HCT116 (cell line): ENCODE measurements at regions not wholly inside any gene's neighbourhood (a gene's known extent, or its start where the extent isn't known, plus 50 kb on each side); places are given as distances from the start of the nearest gene placed in this dataset.

Source experiments
- ATAC-seq: fragments of 200-7000 bp; cut with Tn5 transposase; 2 replicates; pipeline ENCODE4 v1.9.1; 2020; ENCODE audit warnings: mild to moderate bottlenecking, moderate library complexity
- BruUV-seq: library from RNA; stranded (reverse); fragments of 400-500 nt; replicated peaks from 2 replicates; lab custom pipeline; 2021; lab: Mats Ljungman, UMichigan
- CTCF ChIA-PET: fragments of 300-600 bp; sonication (Branson Sonifier 250); formaldehyde crosslinking; loops from one replicate; lab custom pipeline; 2021; ENCODE audit warnings: antibody characterized with exemption; lab: Charles Lee
- POLR2A ChIA-PET: fragments of 300-600, 350-600 bp; sonication (Branson Sonifier 250); formaldehyde crosslinking; loops from one replicate; lab custom pipeline; 2021; ENCODE audit warnings: antibody characterized with exemption; lab: Charles Lee
- RAD21 ChIA-PET, 2 experiments: fragments of 300-600 bp; sonication (Branson Sonifier 250); formaldehyde crosslinking; loops; one replicate each; lab custom pipeline; 2023; ENCODE audit warnings: low total read pairs in 2 of 2; ENCODE audit not compliant: uncharacterized antibody in 2 of 2, unreplicated experiment in 2 of 2, low non-redundant PET in 1 of 2; lab: Charles Lee
- DNase-seq: peaks from one replicate; pipeline ENCODE4 v3.0.0-alpha.2; 2010; ENCODE audit warnings: low read depth, low spot score
- H2AFZ ChIP-seq: fragments of 200-600 bp; shearing (Covaris generic), sonication (generic); 2 replicates; pipeline ENCODE4 v1.6.1; 2017; ENCODE audit warnings: low read depth, mixed run types, mixed read lengths, antibody characterized with exemption, low read length; ENCODE audit not compliant: poor library complexity, severe bottlenecking
- H3K27ac ChIP-seq: 2 replicates; pipeline ENCODE4 v1.5.1; 2012; ENCODE audit warnings: low read depth, low read length
- H3K27me3 ChIP-seq: fragments of 200-600 bp; sonication (generic); 2 replicates; pipeline ENCODE4 v1.6.1; 2016; ENCODE audit warnings: mixed run types, low read length, mixed read lengths; ENCODE audit not compliant: insufficient read depth
- H3K36me3 ChIP-seq, 2 experiments: fragments of 200-500 bp in 1 of 2; fragments of 200-600 bp in 1 of 2; sonication (Bioruptor generic) in 1 of 2; sonication (generic) in 1 of 2; 2 replicates each; pipeline versions ENCODE4 v1.5.1 to v1.6.1; 2014 to 2016; ENCODE audit warnings: low read length in 2 of 2, inconsistent platforms in 1 of 2, mixed read lengths in 1 of 2, mixed run types in 1 of 2; ENCODE audit not compliant: insufficient read depth in 2 of 2, control insufficient read depth in 1 of 2
- H3K4me1 ChIP-seq, 2 experiments: fragments of 200-600 bp in 1 of 2; sonication (generic) in 1 of 2; 2 replicates each; pipeline versions ENCODE4 v1.5.1 to v1.6.1; 2012 to 2017; ENCODE audit warnings: low read length in 2 of 2, inconsistent platforms in 1 of 2, mild to moderate bottlenecking in 1 of 2, mixed read lengths in 1 of 2, mixed run types in 1 of 2, moderate library complexity in 1 of 2; ENCODE audit not compliant: insufficient read depth in 2 of 2, control insufficient read depth in 1 of 2
- H3K4me2 ChIP-seq: fragments of 200-600 bp; sonication (generic); 2 replicates; pipeline ENCODE4 v1.6.1; 2017; ENCODE audit warnings: mixed run types, low read length, mixed read lengths
- H3K4me3 ChIP-seq, 2 experiments: fragments of 200-600 bp in 1 of 2; sonication (generic) in 1 of 2; replicated peaks in 1 of 2; 2 replicates each; pipeline ENCODE4 v1.5.1; 2011 to 2016; ENCODE audit warnings: low read length in 2 of 2, control low read depth in 1 of 2, low read depth in 1 of 2, mild to moderate bottlenecking in 1 of 2, mixed read lengths in 1 of 2, mixed run types in 1 of 2
- H3K79me2 ChIP-seq: fragments of 200-600 bp; sonication (generic); 2 replicates; pipeline ENCODE4 v1.6.1; 2017; ENCODE audit warnings: mild to moderate bottlenecking, mixed run types, low read length, moderate library complexity, mixed read lengths; ENCODE audit not compliant: insufficient read depth
- H3K9ac ChIP-seq: fragments of 200-600 bp; sonication (generic); 2 replicates; pipeline ENCODE4 v1.6.1; 2016; ENCODE audit warnings: low read length, mixed read lengths
- H3K9me2 ChIP-seq: fragments of 200-600 bp; sonication (generic), shearing (Covaris generic); 2 replicates; pipeline ENCODE4 v1.6.1; 2017; ENCODE audit warnings: mixed run types, mild to moderate bottlenecking, moderate library complexity; ENCODE audit not compliant: insufficient read depth
- H3K9me3 ChIP-seq, 2 experiments: fragments of 200-500 bp in 1 of 2; fragments of 200-600 bp in 1 of 2; sonication (Bioruptor generic) in 1 of 2; sonication (generic) in 1 of 2; 2 replicates each; pipeline ENCODE4 v1.6.1; 2014 to 2017; ENCODE audit warnings: low read length in 2 of 2, mixed read lengths in 2 of 2, inconsistent platforms in 1 of 2, low read depth in 1 of 2, mild to moderate bottlenecking in 1 of 2, mixed run types in 1 of 2, moderate library complexity in 1 of 2; ENCODE audit not compliant: control insufficient read depth in 1 of 2, insufficient read depth in 1 of 2
- H4K20me1 ChIP-seq: fragments of 200-600 bp; sonication (generic), shearing (Covaris generic); 2 replicates; pipeline ENCODE4 v1.6.1; 2017; ENCODE audit warnings: mixed run types, mild to moderate bottlenecking, moderate library complexity; ENCODE audit not compliant: insufficient read depth
- CBX3 ChIP-seq: IDR thresholded peaks from 2 replicates; pipeline ENCODE4 v1.6.1; 2012; ENCODE audit warnings: low read depth
- CEBPB ChIP-seq: IDR thresholded peaks from 2 replicates; pipeline ENCODE4 v1.6.1; 2012; ENCODE audit warnings: low read depth
- EGR1 ChIP-seq: IDR thresholded peaks from 2 replicates; pipeline ENCODE4 v1.6.1; 2012; ENCODE audit warnings: low read depth
- ELF1 ChIP-seq: IDR thresholded peaks from 2 replicates; pipeline ENCODE4 v1.6.1; 2012; ENCODE audit warnings: low read depth, borderline replicate concordance
- EZH2phosphoT487 ChIP-seq: fragments of 200-600 bp; IDR thresholded peaks from 2 replicates; pipeline ENCODE4 v1.6.1; 2018; ENCODE audit warnings: antibody characterized with exemption, borderline replicate concordance
- FOSL1 ChIP-seq: IDR thresholded peaks from 2 replicates; pipeline ENCODE4 v1.6.1; 2012; ENCODE audit warnings: low read depth
- JUND ChIP-seq: IDR thresholded peaks from 2 replicates; pipeline ENCODE4 v1.6.1; 2012
- POLR2AphosphoS5 ChIP-seq: IDR thresholded peaks from 2 replicates; pipeline ENCODE4 v1.6.1; 2011; ENCODE audit warnings: mild to moderate bottlenecking, low read depth, low read length, moderate library complexity
- SIN3A ChIP-seq: IDR thresholded peaks from 2 replicates; pipeline ENCODE4 v1.6.1; 2012; ENCODE audit warnings: low read depth
- SP1 ChIP-seq: IDR thresholded peaks from 2 replicates; pipeline ENCODE4 v1.6.1; 2012; ENCODE audit warnings: low read depth
- YY1 ChIP-seq: IDR thresholded peaks from 2 replicates; pipeline ENCODE4 v1.6.1; 2011; ENCODE audit warnings: low read length, low read depth, moderate library complexity, mild to moderate bottlenecking; ENCODE audit not compliant: insufficient replicate concordance; ENCODE audit errors: extremely low read depth
- intact Hi-C: fragments of 100-400 bp; cut with micrococcal nuclease; formaldehyde crosslinking; loops from 2 replicates; pipeline ENCODE4 v1.10.0; 2022
- TF ChIP-seq, protein P1 (sequence below), 3 experiments: fragments of 200-600 bp in 1 of 3; sonication (generic) in 1 of 3; IDR thresholded peaks in 2 of 3; conservative IDR thresholded peaks in 1 of 3; 2 replicates each; pipeline ENCODE4 v1.5.1; 2012 to 2017; ENCODE audit warnings: low read depth in 2 of 3, low read length in 2 of 3, antibody characterized with exemption in 1 of 3, borderline replicate concordance in 1 of 3, control low read depth in 1 of 3, mild to moderate bottlenecking in 1 of 3, mixed read lengths in 1 of 3, mixed run types in 1 of 3, moderate library complexity in 1 of 3; ENCODE audit not compliant: insufficient read depth in 1 of 3
- TF ChIP-seq, protein P2 (sequence below): IDR thresholded peaks from 2 replicates; pipeline ENCODE4 v1.6.1; 2012
- TF ChIP-seq, protein P3 (sequence below): IDR thresholded peaks from 2 replicates; pipeline ENCODE4 v1.6.1; 2012

DNA sequence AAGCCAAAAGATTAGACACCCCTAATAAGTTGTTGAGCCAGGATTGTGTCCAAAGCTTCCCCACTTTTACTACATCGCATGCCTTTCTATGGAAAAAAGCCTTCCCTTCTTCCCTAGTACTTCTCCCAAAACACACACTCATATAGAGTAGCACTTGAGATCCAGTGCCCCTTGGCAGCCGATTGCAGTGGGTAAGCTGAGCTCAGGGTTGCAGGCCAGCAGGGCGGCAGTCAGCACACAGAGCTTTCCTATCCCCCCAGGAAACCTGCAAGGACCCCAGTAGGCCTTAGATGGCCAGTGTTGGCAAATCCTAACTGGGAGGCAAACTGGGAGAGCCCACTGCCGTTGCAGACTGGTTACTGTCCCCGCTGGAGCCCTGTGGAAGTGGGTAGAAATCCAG lies 75.7 kb upstream of the C15orf39 start:
- Histone ChIP-seq H3K79me2 (no peaks in the 10 kb centered on the region), H3K36me3 (no peaks in the 10 kb centered on the region), H3K9ac (no peak overlapping the region), H3K9me2 (no peaks in the 10 kb centered on the region), H3K4me1 (peaks cover 11 to 37% of the 10 kb centered on the region in 2 experiments), H2AFZ (no peak overlapping the region), H3K27ac (no peak overlapping the region), H4K20me1 (no peaks in the 10 kb centered on the region), H3K4me2 (no peak overlapping the region), H3K27me3 (no peaks in the 10 kb centered on the region), H3K4me3 (no peak overlapping the region), H3K9me3 (no peaks in the 10 kb centered on the region)
- intact Hi-C loops, result no loop called here
- RAD21 ChIA-PET, result no interaction called here
- CTCF ChIA-PET, result no interaction called here
- DNase-seq, result no peak
- ATAC-seq, result no peak
- no TSS peak for BruUV-seq
- TF ChIP-seq YY1 (no peak), CEBPB (no peak), FOSL1 (no peak), ELF1 (no peak), EGR1 (no peak), SIN3A (no peak), SP1 (no peak), POLR2AphosphoS5 (no peak), CBX3 (no peak), JUND (no peak), EZH2phosphoT487 (no peak)
- TF ChIP-seq, protein P1, sequence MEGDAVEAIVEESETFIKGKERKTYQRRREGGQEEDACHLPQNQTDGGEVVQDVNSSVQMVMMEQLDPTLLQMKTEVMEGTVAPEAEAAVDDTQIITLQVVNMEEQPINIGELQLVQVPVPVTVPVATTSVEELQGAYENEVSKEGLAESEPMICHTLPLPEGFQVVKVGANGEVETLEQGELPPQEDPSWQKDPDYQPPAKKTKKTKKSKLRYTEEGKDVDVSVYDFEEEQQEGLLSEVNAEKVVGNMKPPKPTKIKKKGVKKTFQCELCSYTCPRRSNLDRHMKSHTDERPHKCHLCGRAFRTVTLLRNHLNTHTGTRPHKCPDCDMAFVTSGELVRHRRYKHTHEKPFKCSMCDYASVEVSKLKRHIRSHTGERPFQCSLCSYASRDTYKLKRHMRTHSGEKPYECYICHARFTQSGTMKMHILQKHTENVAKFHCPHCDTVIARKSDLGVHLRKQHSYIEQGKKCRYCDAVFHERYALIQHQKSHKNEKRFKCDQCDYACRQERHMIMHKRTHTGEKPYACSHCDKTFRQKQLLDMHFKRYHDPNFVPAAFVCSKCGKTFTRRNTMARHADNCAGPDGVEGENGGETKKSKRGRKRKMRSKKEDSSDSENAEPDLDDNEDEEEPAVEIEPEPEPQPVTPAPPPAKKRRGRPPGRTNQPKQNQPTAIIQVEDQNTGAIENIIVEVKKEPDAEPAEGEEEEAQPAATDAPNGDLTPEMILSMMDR (IDR thresholded peaks at IDR 0.05 in 2 of 3, conservative IDR thresholded peaks at IDR 0.05 in 1 of 3; ENCODE audit: borderline replicate concordance in 1 of 3, insufficient read depth in 1 of 3, low read depth in 2 of 3, low read length in 2 of 3), result no peak
- TF ChIP-seq, protein P2, sequence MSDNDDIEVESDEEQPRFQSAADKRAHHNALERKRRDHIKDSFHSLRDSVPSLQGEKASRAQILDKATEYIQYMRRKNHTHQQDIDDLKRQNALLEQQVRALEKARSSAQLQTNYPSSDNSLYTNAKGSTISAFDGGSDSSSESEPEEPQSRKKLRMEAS, result no peak
- TF ChIP-seq, protein P3, sequence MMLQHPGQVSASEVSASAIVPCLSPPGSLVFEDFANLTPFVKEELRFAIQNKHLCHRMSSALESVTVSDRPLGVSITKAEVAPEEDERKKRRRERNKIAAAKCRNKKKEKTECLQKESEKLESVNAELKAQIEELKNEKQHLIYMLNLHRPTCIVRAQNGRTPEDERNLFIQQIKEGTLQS, result no peak
- POLR2A ChIA-PET, result no interaction called here
